GM12865 (cell line): ENCODE measurements at regions not wholly inside any gene's neighbourhood (a gene's known extent, or its start where the extent isn't known, plus 50 kb on each side); places are given as distances from the start of the nearest gene placed in this dataset.

Experiments used
- DNase-seq: peaks from one replicate; pipeline ENCODE4 v3.0.0; 2010; ENCODE audit warnings: low read depth
- H3K4me3 ChIP-seq: 2 replicates; pipeline ENCODE4 v1.5.1; 2011; ENCODE audit warnings: mild to moderate bottlenecking, low read depth, low read length, control low read depth
- TF ChIP-seq, protein P1 (sequence below): IDR thresholded peaks from 2 replicates; pipeline ENCODE4 v1.5.1; 2011; ENCODE audit warnings: low read length, control low read depth, low read depth, inconsistent platforms; ENCODE audit not compliant: insufficient read depth; ENCODE audit errors: missing control alignments

DNA sequence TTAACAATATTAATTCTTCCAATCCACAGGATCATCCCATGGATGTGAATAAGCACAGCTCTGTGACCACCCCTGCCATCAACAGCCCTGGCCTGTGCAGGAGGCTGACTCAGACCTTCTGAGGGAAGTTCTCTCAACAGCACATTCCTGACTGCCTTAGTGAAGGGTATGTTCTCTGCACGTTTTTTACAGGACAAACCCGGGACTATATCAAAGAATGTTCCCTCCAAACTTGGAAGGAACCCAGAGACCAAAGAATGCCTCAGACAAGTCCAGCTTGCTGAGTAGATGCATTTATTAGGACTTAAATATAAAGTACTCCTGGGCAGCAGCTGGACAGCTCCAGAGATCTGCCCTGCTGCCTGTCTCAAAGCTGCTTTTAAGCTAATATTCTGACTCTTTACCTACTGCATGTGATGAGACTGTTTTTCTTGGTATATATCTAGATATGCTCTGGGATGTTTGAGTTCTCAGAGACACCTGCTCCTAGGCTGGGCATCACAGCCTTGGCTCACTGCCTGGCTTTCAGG is 1127.8 kb upstream of the PRKX start:
- DNase-seq, result no peak
- H3K4me3 ChIP-seq, result no peak overlapping the region
- TF ChIP-seq, protein P1, sequence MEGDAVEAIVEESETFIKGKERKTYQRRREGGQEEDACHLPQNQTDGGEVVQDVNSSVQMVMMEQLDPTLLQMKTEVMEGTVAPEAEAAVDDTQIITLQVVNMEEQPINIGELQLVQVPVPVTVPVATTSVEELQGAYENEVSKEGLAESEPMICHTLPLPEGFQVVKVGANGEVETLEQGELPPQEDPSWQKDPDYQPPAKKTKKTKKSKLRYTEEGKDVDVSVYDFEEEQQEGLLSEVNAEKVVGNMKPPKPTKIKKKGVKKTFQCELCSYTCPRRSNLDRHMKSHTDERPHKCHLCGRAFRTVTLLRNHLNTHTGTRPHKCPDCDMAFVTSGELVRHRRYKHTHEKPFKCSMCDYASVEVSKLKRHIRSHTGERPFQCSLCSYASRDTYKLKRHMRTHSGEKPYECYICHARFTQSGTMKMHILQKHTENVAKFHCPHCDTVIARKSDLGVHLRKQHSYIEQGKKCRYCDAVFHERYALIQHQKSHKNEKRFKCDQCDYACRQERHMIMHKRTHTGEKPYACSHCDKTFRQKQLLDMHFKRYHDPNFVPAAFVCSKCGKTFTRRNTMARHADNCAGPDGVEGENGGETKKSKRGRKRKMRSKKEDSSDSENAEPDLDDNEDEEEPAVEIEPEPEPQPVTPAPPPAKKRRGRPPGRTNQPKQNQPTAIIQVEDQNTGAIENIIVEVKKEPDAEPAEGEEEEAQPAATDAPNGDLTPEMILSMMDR, result no peak

DNA sequence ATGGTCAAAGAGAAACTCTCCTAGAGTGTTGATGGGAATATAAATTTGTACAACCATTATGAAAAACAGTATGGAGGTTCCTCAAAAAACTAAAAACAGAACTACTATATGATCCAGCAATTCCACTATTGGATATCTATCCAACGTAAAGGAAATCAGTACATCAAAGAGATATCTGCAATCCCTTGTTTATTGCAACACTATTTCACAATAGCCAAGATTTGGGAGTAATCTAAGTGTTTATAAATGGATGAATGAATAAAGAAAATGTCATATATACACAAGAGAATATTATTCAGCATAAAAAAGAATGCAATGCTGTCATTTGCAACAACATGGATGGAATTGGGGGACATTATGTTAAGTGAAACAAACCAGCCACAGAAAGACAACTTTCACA is 1118.1 kb upstream of the PRKX start:
- no peak overlapping the region for H3K4me3 ChIP-seq
- no peak for DNase-seq
- TF ChIP-seq, protein P1, result no peak

DNA sequence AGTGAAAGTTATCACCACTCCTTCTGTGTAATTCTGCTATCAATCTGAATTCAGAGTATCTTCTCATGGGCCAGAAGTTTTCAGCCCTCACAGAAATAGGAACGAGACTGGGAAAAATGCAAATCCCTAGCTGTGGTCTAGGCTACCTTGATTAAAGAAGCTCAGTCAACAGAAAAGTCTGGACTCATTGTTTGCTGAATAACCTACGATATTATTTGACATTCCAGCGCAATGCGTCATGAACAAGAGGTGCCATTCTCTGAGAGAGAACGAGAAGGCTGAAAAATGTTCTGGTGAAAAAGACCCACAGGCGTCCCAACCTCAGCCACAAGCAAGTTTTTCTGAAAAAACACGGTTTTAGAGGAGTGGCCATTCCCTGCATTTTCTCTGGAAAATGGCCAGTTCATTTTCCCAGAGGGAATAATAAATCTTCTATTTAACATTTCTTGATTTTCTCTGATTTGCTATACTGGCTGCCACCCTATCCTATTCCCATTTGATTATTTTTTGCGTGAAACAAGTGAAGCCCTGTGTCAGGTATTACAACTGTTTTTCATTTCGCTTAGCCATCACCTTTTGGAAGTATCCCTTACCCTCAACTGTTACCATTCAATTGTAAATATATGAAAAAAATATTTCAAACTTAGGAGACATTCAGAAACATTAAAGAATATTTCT is 1117.6 kb upstream of the PRKX start:
- TF ChIP-seq, protein P1, result no peak
- no peak for DNase-seq
- no peak overlapping the region for H3K4me3 ChIP-seq

DNA sequence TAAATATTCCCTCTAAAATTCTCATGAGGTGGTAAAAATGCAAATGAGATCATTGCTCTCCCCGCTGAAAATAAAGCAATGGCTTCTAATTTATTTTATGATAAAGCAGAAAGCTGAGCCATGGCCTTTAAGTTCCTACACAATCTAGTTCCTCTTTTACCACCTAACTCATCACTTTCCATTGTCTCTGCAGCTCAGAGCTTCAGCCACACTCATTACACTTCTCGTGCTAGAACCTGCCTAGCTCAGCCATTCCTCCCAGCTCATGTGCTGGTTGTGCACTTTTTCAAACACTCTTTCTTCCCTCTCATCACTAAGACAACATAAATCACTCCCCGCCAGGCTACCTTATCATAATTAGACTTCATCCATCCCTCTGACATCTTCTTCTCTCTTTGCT is 1112.1 kb upstream of the PRKX start:
- H3K4me3 ChIP-seq, result no peak overlapping the region
- TF ChIP-seq, protein P1, result no peak
- DNase-seq, result no peak

DNA sequence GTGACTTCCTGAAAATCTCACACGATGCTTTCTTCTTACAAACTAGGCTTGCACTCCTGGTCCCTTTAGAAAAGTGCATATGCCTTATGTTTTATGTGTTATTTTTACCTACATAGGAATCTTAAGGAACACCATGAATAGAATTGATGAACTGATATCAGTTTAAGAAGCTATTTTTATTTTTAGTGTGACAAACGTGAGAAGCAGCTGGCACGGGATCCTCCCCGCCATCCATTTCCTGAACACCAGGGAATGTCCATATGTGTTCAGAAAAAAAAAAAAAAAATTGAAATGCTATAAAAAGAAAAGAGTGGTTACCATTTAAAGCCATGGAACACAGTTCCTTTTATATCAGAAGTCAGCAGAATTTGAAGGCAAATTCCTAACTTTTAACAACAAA is 1096.1 kb upstream of the PRKX start:
- TF ChIP-seq, protein P1, result no peak
- DNase-seq, result no peak
- H3K4me3 ChIP-seq, result no peak overlapping the region

DNA sequence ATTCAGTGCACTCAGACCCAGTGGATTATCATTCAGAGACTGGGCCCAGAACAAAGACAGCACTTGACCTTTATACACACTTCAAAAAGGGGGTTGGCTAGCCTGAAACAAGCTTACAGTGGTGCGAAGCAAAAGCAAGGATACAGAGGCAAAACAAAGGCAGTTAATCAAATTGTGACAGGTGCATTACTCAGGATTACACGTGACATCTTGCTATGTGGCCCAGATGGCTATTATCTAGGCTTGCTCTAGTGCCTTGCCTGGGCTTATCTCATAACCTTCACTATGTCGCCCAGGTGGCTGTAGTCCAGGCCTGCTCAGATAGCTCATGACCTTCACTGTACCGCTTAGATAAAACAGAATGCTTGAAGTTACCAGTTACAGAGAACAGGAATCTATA is 1092.1 kb upstream of the PRKX start:
- DNase-seq, result no peak
- TF ChIP-seq, protein P1, result no peak
- no peak overlapping the region for H3K4me3 ChIP-seq

DNA sequence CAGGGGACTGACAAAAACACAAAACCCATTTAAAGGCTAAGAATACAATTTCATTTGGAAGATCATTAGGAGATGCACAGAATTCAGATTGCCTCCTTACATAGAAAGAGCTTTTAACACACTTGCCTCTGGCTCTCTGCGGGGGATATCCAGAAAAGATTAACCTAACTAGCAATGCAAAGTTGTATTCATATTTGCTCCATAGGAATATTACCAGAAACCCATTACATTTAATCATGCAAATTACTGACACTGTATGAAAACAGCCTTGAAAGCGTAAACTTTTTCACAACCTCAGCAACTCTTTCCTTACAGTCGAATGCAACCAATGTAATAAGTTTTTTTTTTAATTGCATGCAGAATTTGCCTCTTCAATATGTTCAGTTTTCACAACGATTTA is 1087.3 kb upstream of the PRKX start:
- TF ChIP-seq, protein P1, result no peak
- DNase-seq, result no peak
- no peak overlapping the region for H3K4me3 ChIP-seq
